ENCODE measurements at regions not wholly inside any gene's neighbourhood (a gene's known extent, or its start where the extent isn't known, plus 50 kb on each side); places are given as distances from the start of the nearest gene placed in this dataset.

DNA sequence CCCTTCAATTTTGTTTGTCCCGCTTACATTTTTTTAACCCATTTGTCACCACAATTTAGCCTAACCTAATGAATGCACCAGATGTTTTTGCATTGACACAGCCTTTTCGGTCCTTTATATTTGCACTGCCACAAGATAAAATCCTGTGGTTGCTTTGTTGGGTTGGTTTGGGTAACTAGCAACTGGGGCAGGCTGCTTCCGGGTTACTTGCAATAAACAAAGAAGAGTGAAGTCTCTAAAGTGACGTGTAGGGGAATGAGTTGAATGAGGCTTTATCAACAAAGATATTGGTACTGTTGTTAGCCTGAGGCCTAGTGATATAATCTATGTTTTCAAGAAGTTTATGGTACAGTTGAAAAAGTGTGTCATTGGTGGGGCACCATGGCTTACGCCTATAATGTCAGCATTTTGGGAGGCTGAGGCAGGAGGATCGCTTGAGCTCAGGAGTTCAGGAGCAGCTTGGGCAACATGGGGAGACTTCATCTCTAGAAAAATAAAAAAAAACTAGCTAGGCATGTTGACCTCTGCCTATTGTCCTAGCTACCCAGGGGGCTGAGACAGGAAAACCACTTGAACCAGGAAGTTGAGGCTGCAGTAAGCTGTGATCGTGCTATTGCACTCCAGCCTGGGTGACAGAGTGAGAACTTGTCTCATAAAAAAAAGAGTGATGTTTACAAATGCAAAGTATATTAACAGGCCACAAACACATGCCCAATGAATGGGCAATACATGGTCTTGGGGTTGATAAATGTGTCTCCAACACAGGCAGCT lies 121.8 kb downstream of the OXSM start (continued):
- TF ChIP-seq, protein P1, sequence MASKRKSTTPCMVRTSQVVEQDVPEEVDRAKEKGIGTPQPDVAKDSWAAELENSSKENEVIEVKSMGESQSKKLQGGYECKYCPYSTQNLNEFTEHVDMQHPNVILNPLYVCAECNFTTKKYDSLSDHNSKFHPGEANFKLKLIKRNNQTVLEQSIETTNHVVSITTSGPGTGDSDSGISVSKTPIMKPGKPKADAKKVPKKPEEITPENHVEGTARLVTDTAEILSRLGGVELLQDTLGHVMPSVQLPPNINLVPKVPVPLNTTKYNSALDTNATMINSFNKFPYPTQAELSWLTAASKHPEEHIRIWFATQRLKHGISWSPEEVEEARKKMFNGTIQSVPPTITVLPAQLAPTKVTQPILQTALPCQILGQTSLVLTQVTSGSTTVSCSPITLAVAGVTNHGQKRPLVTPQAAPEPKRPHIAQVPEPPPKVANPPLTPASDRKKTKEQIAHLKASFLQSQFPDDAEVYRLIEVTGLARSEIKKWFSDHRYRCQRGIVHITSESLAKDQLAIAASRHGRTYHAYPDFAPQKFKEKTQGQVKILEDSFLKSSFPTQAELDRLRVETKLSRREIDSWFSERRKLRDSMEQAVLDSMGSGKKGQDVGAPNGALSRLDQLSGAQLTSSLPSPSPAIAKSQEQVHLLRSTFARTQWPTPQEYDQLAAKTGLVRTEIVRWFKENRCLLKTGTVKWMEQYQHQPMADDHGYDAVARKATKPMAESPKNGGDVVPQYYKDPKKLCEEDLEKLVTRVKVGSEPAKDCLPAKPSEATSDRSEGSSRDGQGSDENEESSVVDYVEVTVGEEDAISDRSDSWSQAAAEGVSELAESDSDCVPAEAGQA (IDR thresholded peaks at IDR 0.05; ENCODE audit: low read depth), result no peak
- TF ChIP-seq, protein P1 (CRISPR knock-in tag; IDR thresholded peaks at IDR 0.05; ENCODE audit: borderline replicate concordance), result no peak
- TF ChIP-seq, protein P2, sequence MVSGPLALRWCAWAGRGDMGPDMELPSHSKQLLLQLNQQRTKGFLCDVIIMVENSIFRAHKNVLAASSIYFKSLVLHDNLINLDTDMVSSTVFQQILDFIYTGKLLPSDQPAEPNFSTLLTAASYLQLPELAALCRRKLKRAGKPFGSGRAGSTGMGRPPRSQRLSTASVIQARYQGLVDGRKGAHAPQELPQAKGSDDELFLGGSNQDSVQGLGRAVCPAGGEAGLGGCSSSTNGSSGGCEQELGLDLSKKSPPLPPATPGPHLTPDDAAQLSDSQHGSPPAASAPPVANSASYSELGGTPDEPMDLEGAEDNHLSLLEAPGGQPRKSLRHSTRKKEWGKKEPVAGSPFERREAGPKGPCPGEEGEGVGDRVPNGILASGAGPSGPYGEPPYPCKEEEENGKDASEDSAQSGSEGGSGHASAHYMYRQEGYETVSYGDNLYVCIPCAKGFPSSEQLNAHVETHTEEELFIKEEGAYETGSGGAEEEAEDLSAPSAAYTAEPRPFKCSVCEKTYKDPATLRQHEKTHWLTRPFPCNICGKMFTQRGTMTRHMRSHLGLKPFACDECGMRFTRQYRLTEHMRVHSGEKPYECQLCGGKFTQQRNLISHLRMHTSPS (CRISPR knock-in tag; IDR thresholded peaks at IDR 0.05; ENCODE audit: low read depth), result no peak
- no peak for TF ChIP-seq ZNF747 (CRISPR knock-in tag; IDR thresholded peaks at IDR 0.05; ENCODE audit: borderline replicate concordance)
- TF ChIP-seq, protein P3, sequence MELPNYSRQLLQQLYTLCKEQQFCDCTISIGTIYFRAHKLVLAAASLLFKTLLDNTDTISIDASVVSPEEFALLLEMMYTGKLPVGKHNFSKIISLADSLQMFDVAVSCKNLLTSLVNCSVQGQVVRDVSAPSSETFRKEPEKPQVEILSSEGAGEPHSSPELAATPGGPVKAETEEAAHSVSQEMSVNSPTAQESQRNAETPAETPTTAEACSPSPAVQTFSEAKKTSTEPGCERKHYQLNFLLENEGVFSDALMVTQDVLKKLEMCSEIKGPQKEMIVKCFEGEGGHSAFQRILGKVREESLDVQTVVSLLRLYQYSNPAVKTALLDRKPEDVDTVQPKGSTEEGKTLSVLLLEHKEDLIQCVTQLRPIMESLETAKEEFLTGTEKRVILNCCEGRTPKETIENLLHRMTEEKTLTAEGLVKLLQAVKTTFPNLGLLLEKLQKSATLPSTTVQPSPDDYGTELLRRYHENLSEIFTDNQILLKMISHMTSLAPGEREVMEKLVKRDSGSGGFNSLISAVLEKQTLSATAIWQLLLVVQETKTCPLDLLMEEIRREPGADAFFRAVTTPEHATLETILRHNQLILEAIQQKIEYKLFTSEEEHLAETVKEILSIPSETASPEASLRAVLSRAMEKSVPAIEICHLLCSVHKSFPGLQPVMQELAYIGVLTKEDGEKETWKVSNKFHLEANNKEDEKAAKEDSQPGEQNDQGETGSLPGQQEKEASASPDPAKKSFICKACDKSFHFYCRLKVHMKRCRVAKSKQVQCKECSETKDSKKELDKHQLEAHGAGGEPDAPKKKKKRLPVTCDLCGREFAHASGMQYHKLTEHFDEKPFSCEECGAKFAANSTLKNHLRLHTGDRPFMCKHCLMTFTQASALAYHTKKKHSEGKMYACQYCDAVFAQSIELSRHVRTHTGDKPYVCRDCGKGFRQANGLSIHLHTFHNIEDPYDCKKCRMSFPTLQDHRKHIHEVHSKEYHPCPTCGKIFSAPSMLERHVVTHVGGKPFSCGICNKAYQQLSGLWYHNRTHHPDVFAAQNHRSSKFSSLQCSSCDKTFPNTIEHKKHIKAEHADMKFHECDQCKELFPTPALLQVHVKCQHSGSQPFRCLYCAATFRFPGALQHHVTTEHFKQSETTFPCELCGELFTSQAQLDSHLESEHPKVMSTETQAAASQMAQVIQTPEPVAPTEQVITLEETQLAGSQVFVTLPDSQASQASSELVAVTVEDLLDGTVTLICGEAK (IDR thresholded peaks at IDR 0.05), result no peak
- TF ChIP-seq, protein P3 (CRISPR knock-in tag; IDR thresholded peaks at IDR 0.05), result no peak
- TF ChIP-seq ZFAT (CRISPR knock-in tag; conservative IDR thresholded peaks at IDR 0.05), result no peak
- no peak for TF ChIP-seq TCF7 (IDR thresholded peaks at IDR 0.05; ENCODE audit: low read depth)
- TF ChIP-seq KDM1A (CRISPR knock-in tag; IDR thresholded peaks at IDR 0.05), result no peak
- TF ChIP-seq HOXD1 (CRISPR knock-in tag; IDR thresholded peaks at IDR 0.05), result no peak
- no peak for TF ChIP-seq ZSCAN30 (CRISPR knock-in tag; IDR thresholded peaks at IDR 0.05)

Measured in HepG2 (cell line).